NCI-H510A treated with DMSO at 0.1 percent for 48 hours (cell line): ENCODE measurements at regions not wholly inside any gene's neighbourhood (a gene's known extent, or its start where the extent isn't known, plus 50 kb on each side); places are given as distances from the start of the nearest gene placed in this dataset.
A peak's percentile ranks its signal among the peaks of the same experiment; 100 is the strongest.

Experiments
- DNase-seq: peaks from one replicate; lab custom pipeline; 2025; lab: John Stamatoyannopoulos, UW

DNA sequence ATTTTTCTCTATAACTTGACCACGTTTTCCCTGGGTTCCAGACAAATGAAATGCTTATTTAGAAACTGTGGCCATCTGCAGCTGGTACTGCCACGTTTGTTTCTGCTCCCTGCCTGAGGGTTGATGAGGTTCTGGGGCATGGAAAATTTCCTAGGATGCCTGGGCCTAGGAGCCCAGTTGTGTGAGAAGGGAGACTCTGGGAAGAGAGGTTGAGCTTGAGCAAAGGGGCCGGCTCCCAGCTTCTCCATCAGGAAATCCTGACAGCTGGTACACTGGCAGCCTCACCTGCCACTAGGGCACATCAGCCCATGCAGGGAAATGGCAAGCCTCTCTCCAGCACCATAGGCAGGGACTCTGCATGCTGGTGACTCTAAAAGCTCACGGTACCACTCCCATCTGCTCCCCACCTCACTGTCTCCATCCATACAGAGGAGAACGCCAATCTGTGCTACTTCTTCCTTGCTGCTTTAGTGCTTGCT is 165.4 kb upstream of the PPP2R3A start:
- DNase-seq: no peak

DNA sequence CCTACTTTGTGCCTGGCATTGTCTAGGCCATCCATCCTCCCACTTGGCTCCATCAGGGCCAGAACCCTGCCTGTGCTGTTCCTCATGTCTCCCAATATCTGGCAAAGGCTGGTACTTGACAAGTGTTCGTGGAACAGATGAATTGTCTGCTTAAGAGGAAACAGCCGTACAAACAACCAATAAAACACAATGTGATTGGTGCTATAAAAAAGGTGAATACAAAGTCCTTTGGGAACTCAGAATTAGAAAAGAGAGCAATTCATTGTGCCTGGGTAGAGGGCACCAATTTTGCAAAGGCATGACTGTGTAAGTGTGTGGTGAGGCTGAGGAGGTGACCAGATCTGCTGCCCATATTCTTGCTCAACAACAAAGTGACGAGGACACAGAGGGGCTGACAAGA is 164.5 kb upstream of the PPP2R3A start:
- no peak for DNase-seq

DNA sequence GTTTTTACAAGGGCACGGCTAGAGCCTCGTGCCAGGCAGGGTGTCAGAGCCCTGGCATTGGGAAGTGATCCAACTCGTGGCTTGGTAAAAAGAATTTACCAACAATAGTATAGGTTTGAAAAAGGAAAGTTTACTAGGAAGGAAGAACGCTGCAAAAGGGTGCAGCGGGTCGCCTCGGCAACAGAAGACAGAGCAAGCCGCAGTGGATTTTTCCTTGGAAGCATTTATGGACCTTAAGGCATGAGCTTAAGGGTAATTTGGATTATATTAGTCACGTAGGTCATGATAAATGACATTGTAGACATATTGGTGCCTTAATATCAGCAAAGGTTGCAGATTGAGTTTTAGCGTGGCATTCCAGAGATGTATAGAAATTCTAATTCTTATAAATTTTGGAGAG is 163.4 kb upstream of the PPP2R3A start:
- no peak for DNase-seq

DNA sequence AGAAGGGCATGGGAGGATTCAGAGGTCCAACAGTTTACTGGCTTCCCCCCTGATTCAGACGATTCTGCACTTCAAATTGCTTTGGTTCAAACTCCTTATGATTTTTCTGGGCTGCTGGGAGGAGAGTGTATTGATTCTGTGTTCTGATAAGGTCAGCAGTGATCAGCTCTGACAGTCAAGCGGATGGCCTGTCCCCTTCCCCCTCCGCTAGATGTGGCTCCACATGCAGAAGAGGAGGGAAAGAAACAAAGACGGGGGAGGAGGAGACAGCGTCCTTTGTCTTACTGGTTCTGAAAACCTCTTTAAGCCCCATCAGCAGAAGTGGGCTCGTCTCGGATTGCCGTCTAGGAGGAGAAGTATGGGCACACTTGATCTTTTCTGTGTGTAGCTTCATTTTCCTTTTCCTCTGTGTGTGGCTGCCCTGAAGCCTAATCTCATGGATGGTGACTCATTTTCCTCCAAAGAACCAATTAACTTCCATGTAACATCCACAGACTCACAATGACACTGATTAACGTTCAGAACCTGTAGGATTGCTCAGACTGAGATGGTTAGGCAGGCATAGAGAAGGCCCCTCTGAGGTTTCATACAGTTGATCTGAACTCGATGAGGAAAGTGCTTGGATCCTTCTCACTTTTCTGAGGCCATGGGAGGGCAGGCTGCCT is 162.4 kb upstream of the PPP2R3A start:
- DNase-seq: no peak

DNA sequence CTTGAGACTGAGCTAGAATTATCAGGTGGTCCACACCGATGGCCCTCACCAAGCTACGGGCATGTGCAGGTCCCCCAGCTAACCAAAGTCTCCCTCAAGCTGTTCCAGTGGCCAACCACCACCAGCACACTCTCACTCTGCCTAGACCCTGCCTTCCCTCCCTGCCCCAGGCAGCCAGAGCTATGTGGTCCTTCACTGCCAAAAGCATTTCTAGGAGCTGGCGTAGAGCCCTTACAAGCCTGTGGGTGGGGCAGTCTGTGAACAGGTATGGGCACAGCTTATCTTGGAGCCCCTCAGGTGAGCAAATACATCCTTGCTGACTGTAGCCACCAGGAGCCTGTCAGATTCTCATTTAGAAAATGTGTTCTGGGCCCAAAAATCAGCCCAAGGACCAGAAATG is 159.8 kb upstream of the PPP2R3A start:
- DNase-seq: no peak

DNA sequence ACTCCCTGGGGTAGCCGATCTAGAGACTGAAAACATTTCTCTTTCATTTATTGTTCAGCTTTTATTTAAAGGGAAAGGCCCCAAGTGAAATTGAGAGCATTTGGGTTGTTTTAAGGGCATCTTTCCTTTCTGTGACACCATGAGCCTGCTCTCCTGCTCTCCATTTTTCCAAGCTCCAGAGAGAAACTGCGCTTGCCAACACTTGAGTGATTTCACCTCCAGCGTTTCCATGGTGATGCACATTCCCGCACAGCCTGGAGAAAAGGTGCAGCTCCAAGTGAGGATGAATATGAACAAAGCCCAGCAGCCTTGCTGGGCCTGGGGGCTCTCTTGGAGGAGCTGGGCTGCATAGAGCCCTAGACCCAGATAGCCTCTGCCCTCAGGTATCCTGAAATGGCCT is 159.2 kb upstream of the PPP2R3A start:
- DNase-seq: no peak

DNA sequence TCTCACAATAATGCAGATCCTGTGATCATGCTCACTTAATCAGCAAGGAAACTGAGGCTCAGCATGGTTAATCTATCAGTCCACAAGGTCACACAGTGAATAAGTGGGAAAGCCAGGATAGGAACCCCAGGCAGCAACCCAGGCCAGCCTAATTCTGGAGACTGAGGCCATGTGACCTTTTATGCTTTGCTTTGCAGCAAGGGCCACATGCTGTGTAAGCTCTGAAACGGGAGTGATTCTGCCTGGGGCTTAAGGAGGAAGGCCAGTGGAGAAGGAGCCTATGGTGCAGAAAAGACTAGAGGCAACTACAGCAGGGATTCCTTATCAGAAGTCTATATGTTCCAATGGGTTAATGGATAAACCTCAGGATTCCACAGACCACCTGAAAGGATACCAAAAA is 157.6 kb upstream of the PPP2R3A start:
- no peak for DNase-seq

DNA sequence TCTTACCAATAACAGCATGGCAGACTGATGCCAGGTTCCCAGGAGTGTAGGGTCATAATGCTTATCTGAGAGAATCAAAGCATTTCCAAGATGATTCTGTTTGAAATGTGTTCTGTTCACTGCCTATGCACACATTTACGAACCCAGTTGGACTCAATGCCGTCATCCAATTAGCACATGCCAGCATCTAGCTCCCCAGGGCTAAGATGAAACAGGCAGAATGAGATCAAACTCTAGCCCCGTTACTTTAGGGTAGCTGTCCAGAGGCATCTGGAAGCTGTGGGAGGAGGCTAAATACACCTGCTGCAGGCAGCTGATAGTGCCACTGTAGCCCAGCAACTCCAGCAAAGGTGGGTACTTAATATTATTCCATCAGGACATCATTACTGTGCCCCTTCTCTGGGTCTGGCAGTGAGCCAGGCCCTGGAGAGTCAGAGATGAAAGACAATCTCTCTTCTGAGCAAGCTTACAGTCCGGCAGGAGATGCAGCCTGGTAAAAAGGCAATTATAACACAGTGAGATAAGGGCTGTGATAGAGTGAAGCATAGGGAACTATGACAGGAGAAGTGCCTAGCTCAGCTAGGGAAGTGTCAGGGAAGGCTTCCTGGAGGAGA is 156.4 kb upstream of the PPP2R3A start:
- DNase-seq: peak; percentile 2

DNA sequence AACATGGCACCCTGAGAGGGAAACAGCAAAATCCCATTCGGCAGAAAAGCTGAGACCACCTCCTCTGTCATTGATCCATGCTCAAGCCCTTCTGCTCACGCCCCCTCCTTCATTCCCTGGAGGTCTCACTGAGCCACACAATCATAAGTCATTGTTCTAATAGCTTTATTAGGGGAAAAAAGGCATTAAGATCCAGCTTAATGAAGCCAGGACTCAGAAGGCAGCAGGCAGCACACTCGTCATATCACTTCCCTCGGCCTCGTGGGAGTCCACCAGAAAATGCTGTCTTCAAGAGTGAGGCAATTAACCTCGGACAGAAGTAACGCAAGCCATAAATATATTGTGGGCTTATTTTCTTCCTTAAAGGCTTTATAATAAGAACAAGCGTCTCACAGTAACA is 153.9 kb upstream of the PPP2R3A start:
- no peak for DNase-seq

DNA sequence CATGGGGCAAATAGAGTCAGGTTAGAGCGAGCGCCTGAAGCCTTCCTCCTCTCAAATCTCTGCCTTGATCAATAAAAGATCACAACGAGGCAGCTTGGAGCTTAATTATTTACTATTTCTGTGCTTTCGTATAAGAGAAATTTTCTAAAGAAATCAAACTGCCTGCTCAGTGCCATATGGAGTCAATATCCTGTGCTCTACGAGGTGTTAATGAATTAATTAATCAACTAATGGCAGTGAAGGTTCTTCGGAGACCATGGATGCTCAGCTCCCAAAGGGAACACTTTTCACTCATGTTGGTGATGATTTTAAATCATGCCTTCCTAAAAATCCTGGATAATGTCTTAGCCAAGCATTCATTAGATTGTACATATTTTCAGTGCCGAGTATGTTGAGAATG is 153.5 kb upstream of the PPP2R3A start:
- DNase-seq: no peak

DNA sequence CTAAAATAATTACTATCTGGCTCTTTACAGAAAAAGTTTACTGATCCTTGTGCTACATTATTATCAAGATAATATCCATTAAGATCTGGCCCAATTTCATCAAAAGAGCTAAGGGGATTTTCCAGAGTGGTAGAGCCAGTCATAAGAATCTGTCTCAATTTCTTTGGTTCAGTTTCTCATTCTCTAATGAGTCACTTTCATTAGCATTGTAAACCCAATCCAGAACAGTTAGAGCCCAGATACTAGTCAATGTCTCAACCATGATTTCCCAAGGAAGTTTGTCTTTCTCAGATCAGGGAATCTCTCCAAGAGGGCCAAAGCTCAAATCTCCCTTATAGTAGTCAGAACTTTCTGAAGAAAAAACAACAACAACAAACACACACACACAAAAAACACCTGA is 131.1 kb upstream of the PPP2R3A start:
- no peak for DNase-seq

DNA sequence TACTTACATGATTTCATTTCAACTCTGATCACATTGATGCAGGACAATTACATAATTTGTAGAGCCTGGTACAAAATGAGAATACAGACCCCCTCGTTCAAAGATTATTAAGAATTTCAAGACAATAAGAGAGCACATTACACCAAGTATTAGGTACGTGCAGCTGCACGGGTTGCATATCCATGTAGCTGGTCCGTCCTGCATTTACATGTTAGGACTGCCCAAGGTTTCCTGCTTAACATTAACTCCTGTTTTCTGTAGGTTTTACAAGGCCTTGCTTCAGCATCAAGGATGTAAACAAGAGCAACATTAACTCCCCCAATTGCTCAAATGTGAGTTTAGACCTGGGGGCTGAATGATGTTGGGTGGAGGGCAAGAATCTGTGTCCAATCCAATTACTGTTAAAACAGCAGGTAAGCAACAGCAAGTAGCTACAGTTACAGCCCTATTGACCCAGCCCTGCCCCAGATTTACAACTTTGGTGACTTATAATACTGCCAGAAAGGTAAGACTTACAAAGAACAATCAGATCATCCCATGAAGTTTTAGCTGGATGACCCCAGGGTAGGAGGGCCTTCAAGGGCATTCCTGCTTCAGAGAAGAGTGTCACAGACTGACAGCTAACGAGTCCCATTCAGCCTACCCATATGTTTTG is 127.4 kb upstream of the PPP2R3A start:
- DNase-seq: no peak

DNA sequence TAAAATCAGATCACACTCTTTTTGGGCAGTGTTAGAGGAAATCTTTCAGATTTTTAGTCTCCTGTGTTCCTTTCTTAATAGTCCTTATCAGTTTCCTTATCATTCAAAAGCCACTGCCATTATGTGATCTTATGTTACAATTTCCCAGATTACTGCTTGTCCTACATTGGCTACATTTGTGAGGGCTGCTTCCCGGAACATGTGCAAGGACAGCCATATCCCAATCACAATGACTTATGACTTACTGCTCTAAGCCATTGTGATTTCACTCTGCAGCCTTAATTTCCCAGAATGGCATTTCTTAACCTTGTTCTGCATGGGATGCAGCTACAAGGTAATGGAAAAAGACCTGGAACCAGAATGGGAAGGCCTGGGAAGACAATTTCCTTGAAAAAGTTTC is 125.1 kb upstream of the PPP2R3A start:
- DNase-seq: no peak

DNA sequence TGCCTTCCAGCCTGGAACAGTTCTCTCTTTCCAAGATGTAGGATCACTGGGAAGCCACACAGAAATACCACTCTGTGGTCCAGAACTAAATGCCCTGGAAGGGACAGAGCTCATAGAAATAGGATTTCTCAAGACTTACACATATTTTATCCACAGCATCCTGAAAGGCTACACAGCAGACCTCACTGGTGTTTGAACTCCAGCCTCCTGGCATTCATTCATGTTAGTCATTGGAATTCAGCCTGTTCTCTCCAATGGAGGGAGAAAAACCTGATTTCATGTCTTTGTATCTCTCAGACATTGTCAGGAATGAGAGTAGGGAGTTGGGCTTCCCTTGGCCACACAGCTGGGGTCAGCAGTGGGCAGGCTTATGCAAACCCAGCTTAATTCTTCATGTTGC is 121.1 kb upstream of the PPP2R3A start:
- DNase-seq: no peak

DNA sequence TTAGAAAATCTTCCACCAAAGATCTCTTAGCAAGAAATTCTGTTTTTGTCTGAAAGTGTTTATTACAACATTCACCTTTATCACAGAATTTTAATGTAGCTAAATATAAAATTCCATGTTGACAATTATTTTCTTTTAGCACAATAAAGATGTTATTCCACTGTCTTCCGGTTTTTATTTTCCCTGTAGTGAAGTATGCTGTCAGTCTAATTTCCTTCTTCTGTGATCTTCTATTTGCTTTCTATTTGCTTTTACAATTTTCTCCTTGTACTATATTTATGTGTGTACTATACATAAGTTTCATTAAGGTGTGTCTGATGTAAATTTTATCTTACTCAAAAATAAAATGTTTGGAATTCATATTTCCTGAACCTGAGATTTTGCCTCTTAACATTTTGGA is 117.5 kb upstream of the PPP2R3A start:
- no peak for DNase-seq

DNA sequence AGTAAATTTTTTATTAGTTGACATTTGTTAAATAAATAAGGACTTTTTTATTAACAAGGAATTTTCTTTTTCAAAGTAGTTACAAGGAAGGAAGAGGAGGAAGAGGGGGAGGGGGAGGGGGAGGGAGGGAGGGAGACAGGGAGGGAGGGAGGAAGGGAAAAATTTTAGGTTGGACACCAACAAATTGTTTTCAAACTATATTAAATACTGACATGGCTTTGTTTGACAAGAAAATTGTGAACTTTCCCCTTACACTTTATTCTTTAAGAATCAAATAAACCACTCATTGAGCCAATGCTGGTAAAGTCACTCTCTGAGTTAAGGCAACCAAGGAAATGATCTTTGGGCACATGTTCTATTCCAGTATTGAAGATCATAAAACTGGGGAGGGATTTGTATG is 115.7 kb upstream of the PPP2R3A start:
- no peak for DNase-seq

DNA sequence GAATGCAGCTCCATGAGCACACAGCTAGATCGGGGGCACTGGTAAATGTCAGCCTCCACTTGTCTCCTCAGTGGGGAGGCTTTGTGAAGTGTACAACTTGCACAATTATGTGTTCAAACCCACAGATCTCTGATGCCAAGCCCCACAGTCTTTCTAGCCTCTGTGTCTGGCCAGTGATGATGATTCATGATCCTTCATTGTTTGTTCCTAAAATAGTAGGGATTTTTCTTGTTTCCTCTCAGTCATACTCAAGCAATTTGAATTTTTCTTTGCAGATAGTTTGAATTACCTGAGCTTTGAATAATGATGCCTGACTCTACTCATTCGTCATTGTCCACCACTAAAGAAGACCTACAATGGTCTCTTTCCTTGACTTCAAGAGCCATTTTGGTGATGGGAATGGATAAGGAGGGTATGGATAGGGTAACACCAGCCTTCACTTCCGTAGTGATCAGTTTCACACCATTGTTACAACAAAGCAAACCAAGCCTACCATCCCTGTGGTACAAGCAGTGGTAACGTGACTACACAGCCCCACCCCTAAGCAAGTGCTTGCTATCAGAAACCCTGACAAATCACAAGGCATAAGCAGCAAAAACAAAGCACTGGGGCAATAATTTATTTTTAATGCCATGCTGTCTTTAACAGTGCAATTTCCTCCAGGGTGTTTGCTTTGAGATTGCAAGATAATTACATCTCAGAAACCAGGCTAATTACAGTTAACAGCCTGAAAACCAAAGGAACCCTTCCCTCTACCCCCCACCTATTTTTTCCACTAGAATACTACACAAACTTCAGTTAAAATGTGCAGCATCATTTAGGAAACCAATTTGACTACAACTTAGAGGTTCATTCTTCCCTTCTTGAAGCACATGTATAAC is 114.1 kb upstream of the PPP2R3A start:
- no peak for DNase-seq

DNA sequence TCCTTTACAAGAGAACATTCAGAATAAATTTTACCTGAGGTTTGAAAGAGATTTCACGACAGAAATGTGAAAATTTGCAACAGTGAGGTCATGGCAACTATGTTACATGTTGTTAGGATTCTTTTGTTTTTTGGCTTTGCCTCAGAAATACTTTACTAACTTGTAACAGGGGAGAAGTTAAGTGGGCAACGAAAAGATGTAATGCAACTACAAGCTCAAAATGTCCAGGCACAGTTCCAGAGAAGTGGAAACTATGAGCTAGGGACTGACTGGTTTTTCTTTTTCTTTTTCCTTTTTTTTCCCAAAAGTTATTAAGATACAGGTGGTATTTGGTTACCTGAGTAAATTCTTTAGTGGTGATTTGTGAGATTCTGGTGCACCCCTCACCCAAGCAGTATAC is 111.5 kb upstream of the PPP2R3A start:
- no peak for DNase-seq

DNA sequence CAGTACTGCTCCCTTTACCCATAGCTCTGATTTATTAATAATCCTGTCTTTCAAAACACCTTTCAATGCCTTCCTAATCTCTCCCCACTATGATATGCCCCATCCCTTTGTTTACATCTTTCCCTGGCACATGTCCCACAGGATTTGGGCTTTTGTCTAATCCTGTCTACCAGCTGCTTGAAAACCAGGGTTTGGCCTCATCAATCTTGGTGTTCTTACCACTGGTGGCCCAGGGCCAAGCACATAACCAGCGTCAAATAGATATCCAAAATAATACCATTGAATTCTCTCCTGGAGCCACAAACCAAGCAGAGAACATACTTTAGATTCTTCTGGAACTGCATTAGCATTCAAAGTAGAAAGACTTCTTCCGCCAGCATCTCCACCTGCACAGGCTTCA is 104.8 kb upstream of the PPP2R3A start:
- no peak for DNase-seq

DNA sequence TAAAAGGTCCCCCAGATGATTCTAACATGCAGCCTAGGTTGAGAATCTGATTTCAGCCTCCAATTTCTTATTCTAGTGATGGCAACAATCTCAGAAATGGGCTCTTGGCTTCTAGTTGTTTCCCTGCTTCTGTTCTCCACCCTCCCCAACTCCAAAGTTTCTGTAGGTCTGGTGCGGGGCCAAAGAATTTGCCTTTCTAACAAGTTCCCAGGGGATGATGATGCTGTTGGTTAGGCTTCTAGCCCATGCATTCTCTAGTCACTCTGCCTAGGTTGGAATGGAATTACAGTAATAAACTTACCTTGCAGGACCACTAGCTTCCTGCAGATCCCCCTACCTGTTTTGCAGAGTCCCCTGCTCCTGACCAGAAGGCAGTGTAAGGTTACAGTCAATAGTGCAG is 103.2 kb upstream of the PPP2R3A start:
- no peak for DNase-seq

DNA sequence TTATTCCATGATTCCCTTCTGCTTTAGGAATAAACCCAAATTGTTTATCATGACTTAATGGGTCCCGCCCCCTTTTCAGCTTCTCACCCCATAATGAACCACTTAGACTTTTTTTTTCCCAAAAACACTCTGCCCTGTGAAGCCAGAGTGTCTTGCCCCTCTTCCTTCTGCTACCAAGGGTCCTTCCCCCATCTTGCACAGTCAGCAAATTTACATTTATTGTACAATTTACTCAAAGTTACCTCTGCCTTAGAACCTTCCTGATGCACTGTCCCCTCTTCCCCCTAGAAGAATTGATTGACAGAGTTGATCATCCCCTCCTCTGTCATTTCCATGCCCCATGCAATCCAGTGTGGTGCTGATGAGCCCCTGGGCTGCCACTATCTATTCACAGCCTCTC is 101.5 kb upstream of the PPP2R3A start:
- no peak for DNase-seq

DNA sequence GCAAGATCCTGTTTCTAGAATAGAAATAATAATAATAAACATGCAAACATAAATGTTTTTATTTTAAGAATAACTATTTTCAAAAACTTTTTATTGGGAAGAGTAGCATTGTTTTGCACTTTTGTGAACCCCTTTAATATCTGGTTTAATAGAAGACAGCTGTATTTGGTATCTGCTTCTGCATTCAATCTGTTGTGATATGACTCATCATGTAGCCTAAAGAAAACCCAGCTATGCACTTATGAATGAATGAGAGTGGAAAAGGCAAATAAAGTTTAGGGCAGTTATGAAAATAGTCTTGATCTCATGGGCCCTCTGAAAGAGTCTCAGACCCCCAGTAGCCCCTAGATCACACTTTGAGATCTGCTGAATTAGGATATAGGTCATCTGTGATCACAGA is 100.4 kb upstream of the PPP2R3A start:
- no peak for DNase-seq

DNA sequence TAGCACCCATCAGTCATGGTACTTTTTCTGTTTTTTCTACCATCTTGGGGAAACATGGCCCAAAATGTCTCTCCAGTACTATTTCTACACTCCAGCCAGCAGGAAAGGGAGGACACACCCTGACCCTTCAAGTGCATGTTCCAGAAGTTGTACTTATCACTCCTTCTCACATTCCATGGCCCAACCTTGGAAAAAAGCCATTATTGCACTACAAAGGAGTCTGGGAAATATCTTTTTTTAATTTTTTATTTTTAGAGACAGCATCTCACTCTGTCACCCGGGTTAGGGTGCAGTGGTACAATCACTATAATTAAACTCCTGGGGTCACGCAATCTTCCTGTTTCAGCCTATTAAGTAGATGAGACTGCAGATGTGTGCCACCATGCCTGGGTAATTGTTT is 100.0 kb upstream of the PPP2R3A start:
- no peak for DNase-seq
